ENCODE measurements at regions not wholly inside any gene's neighbourhood (a gene's known extent, or its start where the extent isn't known, plus 50 kb on each side); places are given as distances from the start of the nearest gene placed in this dataset.

GRCh38 chr4:132662456-132662855, 486.6 kb upstream of the PCDH10 start:
- no peak for TF ChIP-seq CTCF (IDR thresholded peaks at IDR 0.05; ENCODE audit: low read depth, low read length)
- TF ChIP-seq POLR2A (IDR thresholded peaks at IDR 0.05; ENCODE audit: extremely low read depth, insufficient read length), result no peak
- no peak for TF ChIP-seq MYC (IDR thresholded peaks at IDR 0.05; ENCODE audit: low read depth, low read length)
- no peak for TF ChIP-seq MAX (IDR thresholded peaks at IDR 0.05; ENCODE audit: low read depth, low read length)
